SU-DHL-6 (cell line): ENCODE measurements at regions not wholly inside any gene's neighbourhood (a gene's known extent, or its start where the extent isn't known, plus 50 kb on each side); places are given as distances from the start of the nearest gene placed in this dataset.

Source experiments
- H2AFZ ChIP-seq: fragments of 200-600 bp; sonication (generic); 2 replicates; pipeline ENCODE4 v1.6.1; 2014; ENCODE audit warnings: low read depth, mild to moderate bottlenecking, moderate library complexity, mixed read lengths, antibody characterized with exemption, low read length; ENCODE audit not compliant: severe bottlenecking
- H3F3A ChIP-seq: fragments of 200-600 bp; shearing (Covaris generic); 2 replicates; pipeline ENCODE4 v1.6.0; 2016; ENCODE audit warnings: antibody characterized with exemption, mild to moderate bottlenecking; ENCODE audit not compliant: insufficient read depth
- H3K27ac ChIP-seq: fragments of 200-600 bp; sonication (generic); 2 replicates; pipeline ENCODE4 v1.5.1; 2016; ENCODE audit warnings: low read depth, mild to moderate bottlenecking, low read length, moderate library complexity, mixed read lengths
- H3K27me3 ChIP-seq: fragments of 200-600 bp; sonication (generic), shearing (Covaris generic); 2 replicates; pipeline ENCODE4 v1.6.0; 2014; ENCODE audit warnings: mild to moderate bottlenecking, low read length
- H3K36me3 ChIP-seq: fragments of 200-600 bp; sonication (generic); 2 replicates; pipeline ENCODE4 v1.6.1; 2014; ENCODE audit warnings: mild to moderate bottlenecking, low read length, mixed read lengths
- H3K4me2 ChIP-seq: fragments of 300-600, 200-600 bp; shearing (Covaris generic), sonication (generic); 2 replicates; pipeline ENCODE4 v1.6.0; 2014; ENCODE audit warnings: low read length, low read depth, mild to moderate bottlenecking; ENCODE audit not compliant: poor library complexity, severe bottlenecking
- H3K4me3 ChIP-seq: fragments of 200-600 bp; sonication (generic); 2 replicates; pipeline ENCODE4 v1.5.1; 2014; ENCODE audit warnings: antibody characterized with exemption, low read length, mild to moderate bottlenecking, mixed read lengths; ENCODE audit not compliant: insufficient read depth, poor library complexity, severe bottlenecking
- H3K79me2 ChIP-seq: fragments of 200-600 bp; sonication (generic); 2 replicates; pipeline ENCODE4 v1.6.1; 2014; ENCODE audit warnings: mild to moderate bottlenecking, low read length, moderate library complexity; ENCODE audit not compliant: insufficient read depth
- H3K9ac ChIP-seq: fragments of 200-600 bp; sonication (generic); 2 replicates; pipeline ENCODE4 v1.7.0; 2014; ENCODE audit warnings: mild to moderate bottlenecking, low read length
- H3K9me2 ChIP-seq: fragments of 200-600 bp; sonication (generic); replicated peaks from 2 replicates; pipeline ENCODE4 v1.6.1; 2014; ENCODE audit warnings: low read length; ENCODE audit not compliant: insufficient read depth
- H3K9me3 ChIP-seq: fragments of 200-600 bp; sonication (generic); 2 replicates; pipeline ENCODE4 v1.6.1; 2014; ENCODE audit warnings: low read length, mixed read lengths; ENCODE audit not compliant: insufficient read depth
- H4K20me1 ChIP-seq: fragments of 200-600 bp; sonication (generic); 2 replicates; pipeline ENCODE4 v1.6.1; 2014; ENCODE audit warnings: low read depth, mild to moderate bottlenecking, antibody characterized with exemption, low read length, moderate library complexity, mixed read lengths
- EZH2phosphoT487 ChIP-seq: fragments of 200-600 bp; sonication (generic), shearing (Covaris generic); conservative IDR thresholded peaks from 2 replicates; pipeline ENCODE4 v1.6.1; 2018; ENCODE audit warnings: mild to moderate bottlenecking, antibody characterized with exemption, low read length, moderate library complexity, mixed read lengths
- TF ChIP-seq, protein P1 (sequence below): fragments of 200-600 bp; sonication (generic); IDR thresholded peaks from one replicate; pipeline ENCODE4 v1.5.1; 2017; ENCODE audit warnings: antibody characterized with exemption, mild to moderate bottlenecking, low read length, moderate library complexity; ENCODE audit not compliant: insufficient read depth, poor library complexity, severe bottlenecking

DNA sequence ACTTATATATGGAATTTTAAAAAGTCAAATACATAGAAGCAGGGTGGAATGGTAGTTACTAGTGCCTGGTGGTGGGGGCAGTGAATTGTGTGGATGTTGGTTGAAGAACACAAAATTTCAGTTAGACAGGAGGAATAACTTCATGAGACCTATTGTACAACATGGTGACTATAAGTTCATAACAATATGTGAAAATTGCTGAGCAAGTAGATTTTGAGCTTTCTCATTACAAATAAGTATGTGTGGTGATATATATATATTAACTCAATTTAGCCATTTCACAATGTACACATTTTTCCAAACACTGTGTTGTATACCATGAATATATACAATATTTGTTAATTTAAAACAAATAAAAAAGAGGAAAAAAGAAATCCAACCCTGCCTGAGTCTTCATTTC is 641.1 kb downstream of the DIAPH3 start:
- Histone ChIP-seq H4K20me1 (no peaks in the 10 kb centered on the region), H3K4me2 (no peak overlapping the region), H3F3A (no peaks in the 10 kb centered on the region), H3K27ac (no peak overlapping the region), H2AFZ (no peak overlapping the region), H3K36me3 (no peaks in the 10 kb centered on the region; the same call in 1 of the 2 replicates), H3K79me2 (no peaks in the 10 kb centered on the region), H3K4me3 (no peak overlapping the region), H3K9me2 (no peaks in the 10 kb centered on the region), H3K9me3 (no peaks in the 10 kb centered on the region), H3K27me3 (no peaks in the 10 kb centered on the region), H3K9ac (no peak overlapping the region)
- TF ChIP-seq, protein P1, sequence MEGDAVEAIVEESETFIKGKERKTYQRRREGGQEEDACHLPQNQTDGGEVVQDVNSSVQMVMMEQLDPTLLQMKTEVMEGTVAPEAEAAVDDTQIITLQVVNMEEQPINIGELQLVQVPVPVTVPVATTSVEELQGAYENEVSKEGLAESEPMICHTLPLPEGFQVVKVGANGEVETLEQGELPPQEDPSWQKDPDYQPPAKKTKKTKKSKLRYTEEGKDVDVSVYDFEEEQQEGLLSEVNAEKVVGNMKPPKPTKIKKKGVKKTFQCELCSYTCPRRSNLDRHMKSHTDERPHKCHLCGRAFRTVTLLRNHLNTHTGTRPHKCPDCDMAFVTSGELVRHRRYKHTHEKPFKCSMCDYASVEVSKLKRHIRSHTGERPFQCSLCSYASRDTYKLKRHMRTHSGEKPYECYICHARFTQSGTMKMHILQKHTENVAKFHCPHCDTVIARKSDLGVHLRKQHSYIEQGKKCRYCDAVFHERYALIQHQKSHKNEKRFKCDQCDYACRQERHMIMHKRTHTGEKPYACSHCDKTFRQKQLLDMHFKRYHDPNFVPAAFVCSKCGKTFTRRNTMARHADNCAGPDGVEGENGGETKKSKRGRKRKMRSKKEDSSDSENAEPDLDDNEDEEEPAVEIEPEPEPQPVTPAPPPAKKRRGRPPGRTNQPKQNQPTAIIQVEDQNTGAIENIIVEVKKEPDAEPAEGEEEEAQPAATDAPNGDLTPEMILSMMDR: no peak
- TF ChIP-seq EZH2phosphoT487: no peak

GRCh38 chr13:59527500-59527899 is 636.2 kb downstream of the DIAPH3 start:
- Histone ChIP-seq H3K27ac (no peak overlapping the region), H3K27me3 (no peaks in the 10 kb centered on the region), H3K79me2 (no peaks in the 10 kb centered on the region), H3K4me2 (no peak overlapping the region), H3K9me3 (no peaks in the 10 kb centered on the region), H3K9me2 (no peaks in the 10 kb centered on the region), H3F3A (no peaks in the 10 kb centered on the region), H3K9ac (no peak overlapping the region), H3K4me3 (no peak overlapping the region), H2AFZ (no peak overlapping the region), H4K20me1 (no peaks in the 10 kb centered on the region), H3K36me3 (no peaks in the 10 kb centered on the region)
- TF ChIP-seq, protein P1: no peak
- no peak for TF ChIP-seq EZH2phosphoT487

DNA sequence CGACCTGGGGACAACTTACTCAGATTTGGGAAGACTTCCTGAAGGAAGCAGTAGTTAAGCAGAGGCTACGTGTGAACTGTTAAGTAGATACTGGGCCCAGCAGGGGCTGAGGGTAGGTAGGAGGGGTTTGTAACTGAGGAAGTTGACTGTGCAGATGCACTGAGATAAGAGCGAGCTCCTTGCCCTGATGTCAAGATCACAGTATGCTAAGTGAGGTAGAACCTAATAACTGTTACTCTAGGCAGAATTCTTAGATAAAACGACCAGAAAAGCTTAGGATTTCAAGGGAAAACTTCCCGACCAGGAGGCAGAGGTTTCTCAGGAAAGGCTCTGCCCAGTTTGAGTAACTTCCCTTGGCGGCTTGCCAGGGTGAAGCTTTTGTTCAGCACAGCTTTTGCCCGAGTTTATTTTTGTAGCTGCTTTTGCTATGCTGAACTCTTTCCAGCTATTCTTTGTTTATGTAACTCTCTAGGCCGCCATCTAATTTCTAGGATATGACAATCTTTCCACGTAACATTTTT is 632.1 kb downstream of the DIAPH3 start:
- Histone ChIP-seq H3K9ac (no peak overlapping the region), H2AFZ (peak overlapping the region; percentile 50), H3K27me3 (no peaks in the 10 kb centered on the region), H3K27ac (no peak overlapping the region), H3K79me2 (no peaks in the 10 kb centered on the region), H3K9me2 (no peaks in the 10 kb centered on the region), H3K9me3 (no peaks in the 10 kb centered on the region), H3F3A (no peaks in the 10 kb centered on the region), H3K4me3 (no peak overlapping the region), H4K20me1 (no peaks in the 10 kb centered on the region), H3K4me2 (no peak overlapping the region), H3K36me3 (no peaks in the 10 kb centered on the region)
- TF ChIP-seq EZH2phosphoT487: no peak
- TF ChIP-seq, protein P1: no peak
